H9 (cell line): ENCODE measurements at regions not wholly inside any gene's neighbourhood (a gene's known extent, or its start where the extent isn't known, plus 50 kb on each side); places are given as distances from the start of the nearest gene placed in this dataset.

Source experiments
- DNase-seq: peaks from one replicate; pipeline ENCODE4 v3.0.0-alpha.2; 2017
- H2AFZ ChIP-seq: one replicate; pipeline ENCODE4 v1.6.1; 2013; ENCODE audit warnings: mild to moderate bottlenecking, low read length, control low read depth, moderate library complexity
- H2AK5ac ChIP-seq: 2 replicates; pipeline ENCODE4 v1.6.1; 2013; ENCODE audit warnings: low read length, control low read depth, mixed read lengths; ENCODE audit not compliant: insufficient read length
- H2BK120ac ChIP-seq: one replicate; pipeline ENCODE4 v1.6.1; 2013; ENCODE audit warnings: low read depth, mild to moderate bottlenecking, low read length, control low read depth, inconsistent platforms; ENCODE audit not compliant: poor library complexity, severe bottlenecking
- H2BK12ac ChIP-seq: 2 replicates; pipeline ENCODE4 v1.6.1; 2013; ENCODE audit warnings: low read length, control low read depth, mixed read lengths, low read depth; ENCODE audit not compliant: insufficient read length
- H2BK15ac ChIP-seq: 2 replicates; pipeline ENCODE4 v1.6.1; 2013; ENCODE audit warnings: low read depth, low read length, control low read depth
- H2BK20ac ChIP-seq: one replicate; pipeline ENCODE4 v1.6.1; 2013; ENCODE audit warnings: low read depth, mild to moderate bottlenecking, low read length, control low read depth, inconsistent platforms; ENCODE audit not compliant: poor library complexity, severe bottlenecking
- H2BK5ac ChIP-seq: 2 replicates; pipeline ENCODE4 v1.6.1; 2013; ENCODE audit warnings: low read length, control low read depth, mixed read lengths; ENCODE audit not compliant: insufficient read length
- H3K14ac ChIP-seq: 2 replicates; pipeline ENCODE4 v1.6.1; 2013; ENCODE audit warnings: low read length, control low read depth; ENCODE audit not compliant: insufficient read depth
- H3K18ac ChIP-seq: 2 replicates; pipeline ENCODE4 v1.6.1; 2013; ENCODE audit warnings: low read depth, mild to moderate bottlenecking, mixed read lengths, low read length, control low read depth; ENCODE audit not compliant: insufficient read length
- H3K23ac ChIP-seq: 2 replicates; pipeline ENCODE4 v1.6.1; 2013; ENCODE audit warnings: low read length, control low read depth, mixed read lengths, low read depth; ENCODE audit not compliant: insufficient read length
- H3K23me2 ChIP-seq: 2 replicates; pipeline ENCODE4 v1.6.1; 2013; ENCODE audit warnings: low read depth, mild to moderate bottlenecking, mixed read lengths, low read length, control low read depth; ENCODE audit not compliant: insufficient read length, poor library complexity, severe bottlenecking
- H3K27ac ChIP-seq: 2 replicates; pipeline ENCODE4 v1.5.1; 2013; ENCODE audit warnings: low read length, control low read depth, mixed read lengths, low read depth; ENCODE audit not compliant: insufficient read length
- H3K27me3 ChIP-seq: 2 replicates; pipeline ENCODE4 v1.6.1; 2013; ENCODE audit warnings: low read length, control low read depth, inconsistent platforms; ENCODE audit not compliant: insufficient read depth
- H3K4ac ChIP-seq: 2 replicates; pipeline ENCODE4 v1.6.1; 2013; ENCODE audit warnings: low read depth, mild to moderate bottlenecking, control low read depth, inconsistent platforms, low read length, moderate library complexity
- H3K4me1 ChIP-seq: 2 replicates; pipeline ENCODE4 v1.6.1; 2013; ENCODE audit warnings: low read length, control low read depth, inconsistent platforms; ENCODE audit not compliant: insufficient read depth
- H3K4me2 ChIP-seq: 2 replicates; pipeline ENCODE4 v1.6.1; 2013; ENCODE audit warnings: low read length, control low read depth, mixed read lengths; ENCODE audit not compliant: insufficient read length, insufficient read depth
- H3K56ac ChIP-seq: 2 replicates; pipeline ENCODE4 v1.6.1; 2013; ENCODE audit warnings: low read depth, mild to moderate bottlenecking, mixed read lengths, low read length, control low read depth; ENCODE audit not compliant: insufficient read length
- H3K79me1 ChIP-seq: 2 replicates; pipeline ENCODE4 v1.6.1; 2013; ENCODE audit warnings: low read depth, mild to moderate bottlenecking, moderate library complexity, low read length, control low read depth, inconsistent platforms; ENCODE audit not compliant: insufficient read depth, poor library complexity, severe bottlenecking
- H3K79me2 ChIP-seq: 2 replicates; pipeline ENCODE4 v1.6.1; 2013; ENCODE audit warnings: low read length, control low read depth, inconsistent platforms; ENCODE audit not compliant: insufficient read depth
- H3K9ac ChIP-seq: 2 replicates; pipeline ENCODE4 v1.6.1; 2013; ENCODE audit warnings: low read length, control low read depth, mixed read lengths; ENCODE audit not compliant: insufficient read length; ENCODE audit errors: extremely low read depth
- H3K9me3 ChIP-seq: one replicate; pipeline ENCODE4 v1.6.1; 2013; ENCODE audit warnings: low read depth, low read length, inconsistent platforms; ENCODE audit not compliant: control insufficient read depth
- H3T11ph ChIP-seq: one replicate; pipeline ENCODE4 v1.6.1; 2013; ENCODE audit warnings: mild to moderate bottlenecking, low read length, control low read depth, inconsistent platforms
- H4K20me1 ChIP-seq: one replicate; pipeline ENCODE4 v1.6.1; 2013; ENCODE audit not compliant: control insufficient read depth, insufficient read length, insufficient read depth
- H4K5ac ChIP-seq: 2 replicates; pipeline ENCODE4 v1.6.1; 2013; ENCODE audit warnings: low read depth, mild to moderate bottlenecking, mixed read lengths, low read length, control low read depth; ENCODE audit not compliant: insufficient read length
- H4K8ac ChIP-seq: replicated peaks from 2 replicates; pipeline ENCODE4 v1.6.1; 2013; ENCODE audit warnings: low read length, control low read depth, mixed read lengths, low read depth; ENCODE audit not compliant: insufficient read length
- H4K91ac ChIP-seq: 2 replicates; pipeline ENCODE4 v1.6.1; 2013; ENCODE audit warnings: low read depth, mild to moderate bottlenecking, moderate library complexity, mixed read lengths, low read length, control low read depth; ENCODE audit not compliant: insufficient read length
- H3K27ac Mint-ChIP-seq, 3 experiments: 2 replicates in 2 of 3; 3 replicates in 1 of 3; pipeline ENCODE4 v1.8.0; 2020 to 2021; ENCODE audit warnings: mixed read lengths in 3 of 3, mild to moderate bottlenecking in 1 of 3, moderate library complexity in 1 of 3
- H3K27me3 Mint-ChIP-seq: 2 replicates; pipeline ENCODE4 v1.8.0; 2021; ENCODE audit warnings: low read depth, mild to moderate bottlenecking, moderate library complexity, mixed read lengths
- H3K36me3 Mint-ChIP-seq, 3 experiments: 2 replicates in 2 of 3; 3 replicates in 1 of 3; pipeline ENCODE4 v1.8.0; 2020 to 2021; ENCODE audit warnings: low read depth in 3 of 3, mixed read lengths in 3 of 3; ENCODE audit not compliant: insufficient read depth in 1 of 3
- H3K4me1 Mint-ChIP-seq, 2 experiments: 2 replicates each; pipeline ENCODE4 v1.8.0; 2020; ENCODE audit warnings: mixed read lengths in 2 of 2
- H3K4me3 Mint-ChIP-seq, 2 experiments: 2 replicates in 1 of 2; 3 replicates in 1 of 2; pipeline ENCODE4 v1.8.0; 2020 to 2021; ENCODE audit warnings: mild to moderate bottlenecking in 2 of 2, mixed read lengths in 2 of 2, moderate library complexity in 1 of 2
- H3K9me3 Mint-ChIP-seq, 2 experiments: 2 replicates in 1 of 2; 3 replicates in 1 of 2; pipeline ENCODE4 v1.8.0; 2020; ENCODE audit warnings: mild to moderate bottlenecking in 2 of 2, mixed read lengths in 2 of 2, moderate library complexity in 1 of 2
- WGBS: extraction: QIAGEN DNeasy Blood & Tissue Kit; methylation state at CpG from one replicate; pipeline ENCODE4 v1.1.7; 2013; ENCODE audit warnings: missing lambda C conversion rate, low lambda C conversion rate, mixed read lengths; ENCODE audit not compliant: insufficient read length; ENCODE audit errors: extremely low coverage; 5-methylcytosine and 5-hydroxymethylcytosine counted together
- TF ChIP-seq, protein P1 (sequence below): fragments of 200-600 bp; sonication (generic); conservative IDR thresholded peaks from 3 replicates; pipeline ENCODE4 v1.8.0; 2021; ENCODE audit warnings: antibody characterized with exemption, mild to moderate bottlenecking

DNA sequence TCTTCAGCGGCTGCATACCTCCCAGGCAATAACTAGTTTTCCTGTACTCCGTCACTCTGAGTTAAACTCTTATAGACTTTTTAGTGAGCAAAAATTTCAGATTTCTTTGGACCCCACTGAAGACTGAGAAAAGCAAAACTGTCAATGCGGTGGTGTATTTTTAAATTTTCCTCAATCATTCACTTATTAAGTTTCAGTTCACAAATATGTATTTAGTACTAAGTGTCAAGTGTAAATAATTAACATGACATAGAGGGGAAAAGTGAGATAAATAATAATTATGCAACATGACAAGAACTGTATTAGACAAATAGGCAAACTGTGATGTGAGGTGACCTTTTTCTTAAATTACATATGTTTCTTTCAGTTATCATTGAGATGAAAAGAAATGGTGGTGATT is 124.4 kb downstream of the NAF1 start:
- Mint-ChIP-seq H3K9me3 (peaks cover 6 to 11% of the 10 kb centered on the region in 2 experiments; a peak in 4 of 5 replicates), H3K27ac (no peak overlapping the region), H3K36me3 (peaks cover 0 to 15% (median 0%) of the 10 kb centered on the region in 3 experiments; a peak in 2 of 7 replicates), H3K27me3 (no peaks in the 10 kb centered on the region), H3K4me1 (no peaks in the 10 kb centered on the region; a peak in 1 of 4 replicates), H3K4me3 (no peak overlapping the region)
- Histone ChIP-seq H2BK5ac (no peak overlapping the region), H2BK20ac (no peak overlapping the region), H3K4me1 (no peaks in the 10 kb centered on the region), H3K14ac (no peak overlapping the region), H3K23me2 (no peaks in the 10 kb centered on the region), H3K27ac (no peak overlapping the region), H2AFZ (no peak overlapping the region), H2BK12ac (no peak overlapping the region), H2BK15ac (no peak overlapping the region), H2AK5ac (no peak overlapping the region), H3K4ac (no peak overlapping the region), H3K27me3 (no peaks in the 10 kb centered on the region), H3K79me1 (no peaks in the 10 kb centered on the region), H4K91ac (no peak overlapping the region), H4K5ac (no peak overlapping the region), H3K23ac (no peak overlapping the region), H3T11ph (no peak overlapping the region), H4K8ac (no peak overlapping the region), H2BK120ac (no peak overlapping the region), H3K79me2 (no peaks in the 10 kb centered on the region), H3K18ac (no peak overlapping the region), H4K20me1 (no peaks in the 10 kb centered on the region), H3K56ac (no peak overlapping the region), H3K9me3 (no peaks in the 10 kb centered on the region), H3K4me2 (no peak overlapping the region), H3K9ac (no peak overlapping the region)
- no CpG with 5 or more reads among the region's 3 CpGs for WGBS
- DNase-seq = no peak
- TF ChIP-seq, protein P1, sequence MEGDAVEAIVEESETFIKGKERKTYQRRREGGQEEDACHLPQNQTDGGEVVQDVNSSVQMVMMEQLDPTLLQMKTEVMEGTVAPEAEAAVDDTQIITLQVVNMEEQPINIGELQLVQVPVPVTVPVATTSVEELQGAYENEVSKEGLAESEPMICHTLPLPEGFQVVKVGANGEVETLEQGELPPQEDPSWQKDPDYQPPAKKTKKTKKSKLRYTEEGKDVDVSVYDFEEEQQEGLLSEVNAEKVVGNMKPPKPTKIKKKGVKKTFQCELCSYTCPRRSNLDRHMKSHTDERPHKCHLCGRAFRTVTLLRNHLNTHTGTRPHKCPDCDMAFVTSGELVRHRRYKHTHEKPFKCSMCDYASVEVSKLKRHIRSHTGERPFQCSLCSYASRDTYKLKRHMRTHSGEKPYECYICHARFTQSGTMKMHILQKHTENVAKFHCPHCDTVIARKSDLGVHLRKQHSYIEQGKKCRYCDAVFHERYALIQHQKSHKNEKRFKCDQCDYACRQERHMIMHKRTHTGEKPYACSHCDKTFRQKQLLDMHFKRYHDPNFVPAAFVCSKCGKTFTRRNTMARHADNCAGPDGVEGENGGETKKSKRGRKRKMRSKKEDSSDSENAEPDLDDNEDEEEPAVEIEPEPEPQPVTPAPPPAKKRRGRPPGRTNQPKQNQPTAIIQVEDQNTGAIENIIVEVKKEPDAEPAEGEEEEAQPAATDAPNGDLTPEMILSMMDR = no peak
